Activated T-cell treated with anti-CD3 and anti-CD28 coated beads for 4 hours (primary cell): ENCODE measurements at regions not wholly inside any gene's neighbourhood (a gene's known extent, or its start where the extent isn't known, plus 50 kb on each side); places are given as distances from the start of the nearest gene placed in this dataset.
A peak's percentile ranks its signal among the peaks of the same experiment; 100 is the strongest.

Experiments used
- DNase-seq: peaks from one replicate; pipeline ENCODE4 v3.0.0-alpha.2; 2020

- DNase-seq, result no peak
These were observed 90.7 kb upstream of the TMEM168 start for GRCh38 chr7:112880818-112881418.

GRCh38 chr7:112877691-112878460 lies 87.7 kb upstream of the TMEM168 start:
- DNase-seq, result no peak

- no peak for DNase-seq
These were observed 86.7 kb upstream of the TMEM168 start for GRCh38 chr7:112876877-112877276.

- no peak for DNase-seq
These were observed 84.7 kb upstream of the TMEM168 start for GRCh38 chr7:112874909-112875308.

GRCh38 chr7:112873831-112874553 lies 83.8 kb upstream of the TMEM168 start:
- DNase-seq, result no peak

- peak; percentile 38 for DNase-seq
These were observed 79.0 kb upstream of the TMEM168 start for GRCh38 chr7:112869111-112869774.

GRCh38 chr7:112868609-112869008 lies 78.4 kb upstream of the TMEM168 start:
- DNase-seq, result no peak

- DNase-seq, result no peak
These were observed 76.2 kb upstream of the TMEM168 start for GRCh38 chr7:112866424-112866823.

- DNase-seq, result no peak
These were observed 74.2 kb upstream of the TMEM168 start for GRCh38 chr7:112864380-112864779.

- no peak for DNase-seq
These were observed 68.6 kb upstream of the TMEM168 start for GRCh38 chr7:112858838-112859237.

- DNase-seq, result no peak
These were observed 65.0 kb upstream of the TMEM168 start for GRCh38 chr7:112855227-112855626.

GRCh38 chr7:112854169-112854568 lies 64.0 kb upstream of the TMEM168 start:
- DNase-seq, result no peak

- no peak for DNase-seq
These were observed 63.2 kb upstream of the TMEM168 start for GRCh38 chr7:112853422-112853821.

GRCh38 chr7:112843151-112843550 lies 53.0 kb upstream of the TMEM168 start:
- no peak for DNase-seq
